ENCODE measurements at regions not wholly inside any gene's neighbourhood (a gene's known extent, or its start where the extent isn't known, plus 50 kb on each side); places are given as distances from the start of the nearest gene placed in this dataset.

GRCh38 chr12:61891632-61892031 is 368.6 kb upstream of the USP15 start:
- H3K4me1 ChIP-seq (ENCODE audit: control insufficient read depth in 2 of 2, insufficient read depth in 2 of 2, low read length in 2 of 2): no peaks in the 10 kb centered on the region
- no peaks in the 10 kb centered on the region for H3K27me3 ChIP-seq (ENCODE audit: control insufficient read depth in 2 of 2, insufficient read depth in 2 of 2, low read length in 2 of 2)
- H3K27ac ChIP-seq (ENCODE audit: low read depth in 2 of 2, low read length in 2 of 2): no peak overlapping the region
- no peaks in the 10 kb centered on the region for H3K9me3 ChIP-seq (ENCODE audit: control insufficient read depth in 2 of 2, low read length in 2 of 2)
- H3K36me3 ChIP-seq (ENCODE audit: control insufficient read depth in 2 of 2, insufficient read depth in 2 of 2, low read length in 2 of 2): no peaks in the 10 kb centered on the region
- H3K9ac ChIP-seq (ENCODE audit: low read depth in 1 of 2, low read length in 2 of 2): no peak overlapping the region
- H3K4me3 ChIP-seq (ENCODE audit: low read length in 2 of 2): no peak overlapping the region

GRCh38 chr12:61894168-61894567 is 366.0 kb upstream of the USP15 start:
- Histone ChIP-seq H3K4me1 (ENCODE audit: control insufficient read depth in 2 of 2, insufficient read depth in 2 of 2, low read length in 2 of 2) (no peaks in the 10 kb centered on the region), H3K27ac (ENCODE audit: low read depth in 2 of 2, low read length in 2 of 2) (no peak overlapping the region), H3K36me3 (ENCODE audit: control insufficient read depth in 2 of 2, insufficient read depth in 2 of 2, low read length in 2 of 2) (no peaks in the 10 kb centered on the region), H3K4me3 (ENCODE audit: low read length in 2 of 2) (no peak overlapping the region), H3K27me3 (ENCODE audit: control insufficient read depth in 2 of 2, insufficient read depth in 2 of 2, low read length in 2 of 2) (no peaks in the 10 kb centered on the region), H3K9me3 (ENCODE audit: control insufficient read depth in 2 of 2, low read length in 2 of 2) (peaks cover 0 to 3% of the 10 kb centered on the region in 2 donors), H3K9ac (ENCODE audit: low read depth in 1 of 2, low read length in 2 of 2) (no peak overlapping the region)

GRCh38 chr12:61896436-61896835 is 363.8 kb upstream of the USP15 start:
- Histone ChIP-seq H3K27me3 (ENCODE audit: control insufficient read depth in 2 of 2, insufficient read depth in 2 of 2, low read length in 2 of 2) (no peaks in the 10 kb centered on the region), H3K27ac (ENCODE audit: low read depth in 2 of 2, low read length in 2 of 2) (no peak overlapping the region), H3K36me3 (ENCODE audit: control insufficient read depth in 2 of 2, insufficient read depth in 2 of 2, low read length in 2 of 2) (no peaks in the 10 kb centered on the region), H3K9ac (ENCODE audit: low read depth in 1 of 2, low read length in 2 of 2) (no peak overlapping the region), H3K4me3 (ENCODE audit: low read length in 2 of 2) (no peak overlapping the region), H3K9me3 (ENCODE audit: control insufficient read depth in 2 of 2, low read length in 2 of 2) (peaks cover 3% of the 10 kb centered on the region in 2 donors), H3K4me1 (ENCODE audit: control insufficient read depth in 2 of 2, insufficient read depth in 2 of 2, low read length in 2 of 2) (no peaks in the 10 kb centered on the region)

- no peaks in the 10 kb centered on the region for H3K36me3 ChIP-seq (ENCODE audit: control insufficient read depth in 2 of 2, insufficient read depth in 2 of 2, low read length in 2 of 2)
- no peak overlapping the region for H3K27ac ChIP-seq (ENCODE audit: low read depth in 2 of 2, low read length in 2 of 2)
- H3K27me3 ChIP-seq (ENCODE audit: control insufficient read depth in 2 of 2, insufficient read depth in 2 of 2, low read length in 2 of 2): no peaks in the 10 kb centered on the region
- peaks cover 3% of the 10 kb centered on the region in 2 donors for H3K9me3 ChIP-seq (ENCODE audit: control insufficient read depth in 2 of 2, low read length in 2 of 2)
- H3K9ac ChIP-seq (ENCODE audit: low read depth in 1 of 2, low read length in 2 of 2): no peak overlapping the region
- H3K4me1 ChIP-seq (ENCODE audit: control insufficient read depth in 2 of 2, insufficient read depth in 2 of 2, low read length in 2 of 2): no peaks in the 10 kb centered on the region
- no peak overlapping the region for H3K4me3 ChIP-seq (ENCODE audit: low read length in 2 of 2)
Observed at GRCh38 chr12:61902403-61902802, 357.8 kb upstream of the USP15 start.

- Histone ChIP-seq H3K4me3 (ENCODE audit: low read length in 2 of 2) (no peak overlapping the region), H3K9me3 (ENCODE audit: control insufficient read depth in 2 of 2, low read length in 2 of 2) (peaks cover 0 to 5% of the 10 kb centered on the region in 2 donors), H3K9ac (ENCODE audit: low read depth in 1 of 2, low read length in 2 of 2) (no peak overlapping the region), H3K27ac (ENCODE audit: low read depth in 2 of 2, low read length in 2 of 2) (no peak overlapping the region), H3K36me3 (ENCODE audit: control insufficient read depth in 2 of 2, insufficient read depth in 2 of 2, low read length in 2 of 2) (no peaks in the 10 kb centered on the region), H3K27me3 (ENCODE audit: control insufficient read depth in 2 of 2, insufficient read depth in 2 of 2, low read length in 2 of 2) (no peaks in the 10 kb centered on the region), H3K4me1 (ENCODE audit: control insufficient read depth in 2 of 2, insufficient read depth in 2 of 2, low read length in 2 of 2) (no peaks in the 10 kb centered on the region)
Observed at GRCh38 chr12:61911113-61911512, 349.1 kb upstream of the USP15 start.

- no peaks in the 10 kb centered on the region for H3K36me3 ChIP-seq (ENCODE audit: control insufficient read depth in 2 of 2, insufficient read depth in 2 of 2, low read length in 2 of 2)
- H3K4me1 ChIP-seq (ENCODE audit: control insufficient read depth in 2 of 2, insufficient read depth in 2 of 2, low read length in 2 of 2): no peaks in the 10 kb centered on the region
- no peaks in the 10 kb centered on the region for H3K27me3 ChIP-seq (ENCODE audit: control insufficient read depth in 2 of 2, insufficient read depth in 2 of 2, low read length in 2 of 2)
- H3K9ac ChIP-seq (ENCODE audit: low read depth in 1 of 2, low read length in 2 of 2): no peak overlapping the region
- peaks cover 0 to 3% of the 10 kb centered on the region in 2 donors for H3K9me3 ChIP-seq (ENCODE audit: control insufficient read depth in 2 of 2, low read length in 2 of 2)
- no peak overlapping the region for H3K4me3 ChIP-seq (ENCODE audit: low read length in 2 of 2)
- H3K27ac ChIP-seq (ENCODE audit: low read depth in 2 of 2, low read length in 2 of 2): no peak overlapping the region
Observed at GRCh38 chr12:61915420-61915819, 344.8 kb upstream of the USP15 start.

- H3K27ac ChIP-seq (ENCODE audit: low read depth in 2 of 2, low read length in 2 of 2): no peak overlapping the region
- H3K9me3 ChIP-seq (ENCODE audit: control insufficient read depth in 2 of 2, low read length in 2 of 2): peaks cover 0 to 3% of the 10 kb centered on the region in 2 donors
Observed at GRCh38 chr12:61916831-61917230, 343.4 kb upstream of the USP15 start.

GRCh38 chr12:61919686-61920085 is 340.5 kb upstream of the USP15 start:
- H3K4me1 ChIP-seq (ENCODE audit: control insufficient read depth in 2 of 2, insufficient read depth in 2 of 2, low read length in 2 of 2): no peaks in the 10 kb centered on the region
- no peak overlapping the region for H3K4me3 ChIP-seq (ENCODE audit: low read length in 2 of 2)
- peaks cover 0 to 3% of the 10 kb centered on the region in 2 donors for H3K9me3 ChIP-seq (ENCODE audit: control insufficient read depth in 2 of 2, low read length in 2 of 2)
- no peak overlapping the region for H3K9ac ChIP-seq (ENCODE audit: low read depth in 1 of 2, low read length in 2 of 2)
- no peak overlapping the region for H3K27ac ChIP-seq (ENCODE audit: low read depth in 2 of 2, low read length in 2 of 2)
- H3K36me3 ChIP-seq (ENCODE audit: control insufficient read depth in 2 of 2, insufficient read depth in 2 of 2, low read length in 2 of 2): no peaks in the 10 kb centered on the region
- H3K27me3 ChIP-seq (ENCODE audit: control insufficient read depth in 2 of 2, insufficient read depth in 2 of 2, low read length in 2 of 2): no peaks in the 10 kb centered on the region

More at GRCh38 chr12:61916831-61917230, 343.4 kb upstream of the USP15 start:
- Histone ChIP-seq H3K4me1 (ENCODE audit: control insufficient read depth in 2 of 2, insufficient read depth in 2 of 2, low read length in 2 of 2) (no peaks in the 10 kb centered on the region), H3K36me3 (ENCODE audit: control insufficient read depth in 2 of 2, insufficient read depth in 2 of 2, low read length in 2 of 2) (no peaks in the 10 kb centered on the region), H3K9ac (ENCODE audit: low read depth in 1 of 2, low read length in 2 of 2) (no peak overlapping the region), H3K4me3 (ENCODE audit: low read length in 2 of 2) (no peak overlapping the region), H3K27me3 (ENCODE audit: control insufficient read depth in 2 of 2, insufficient read depth in 2 of 2, low read length in 2 of 2) (no peaks in the 10 kb centered on the region)

- Histone ChIP-seq H3K36me3 (ENCODE audit: control insufficient read depth in 2 of 2, insufficient read depth in 2 of 2, low read length in 2 of 2) (no peaks in the 10 kb centered on the region), H3K4me3 (ENCODE audit: low read length in 2 of 2) (no peak overlapping the region), H3K27ac (ENCODE audit: low read depth in 2 of 2, low read length in 2 of 2) (no peak overlapping the region), H3K27me3 (ENCODE audit: control insufficient read depth in 2 of 2, insufficient read depth in 2 of 2, low read length in 2 of 2) (no peaks in the 10 kb centered on the region), H3K4me1 (ENCODE audit: control insufficient read depth in 2 of 2, insufficient read depth in 2 of 2, low read length in 2 of 2) (no peaks in the 10 kb centered on the region), H3K9ac (ENCODE audit: low read depth in 1 of 2, low read length in 2 of 2) (no peak overlapping the region), H3K9me3 (ENCODE audit: control insufficient read depth in 2 of 2, low read length in 2 of 2) (peaks cover 0 to 3% of the 10 kb centered on the region in 2 donors)
Observed at GRCh38 chr12:61920230-61920629, 340.0 kb upstream of the USP15 start.

GRCh38 chr12:61923152-61923551 is 337.1 kb upstream of the USP15 start:
- Histone ChIP-seq H3K27me3 (ENCODE audit: control insufficient read depth in 2 of 2, insufficient read depth in 2 of 2, low read length in 2 of 2) (no peaks in the 10 kb centered on the region), H3K36me3 (ENCODE audit: control insufficient read depth in 2 of 2, insufficient read depth in 2 of 2, low read length in 2 of 2) (no peaks in the 10 kb centered on the region), H3K4me1 (ENCODE audit: control insufficient read depth in 2 of 2, insufficient read depth in 2 of 2, low read length in 2 of 2) (no peaks in the 10 kb centered on the region), H3K27ac (ENCODE audit: low read depth in 2 of 2, low read length in 2 of 2) (no peak overlapping the region), H3K4me3 (ENCODE audit: low read length in 2 of 2) (no peak overlapping the region), H3K9me3 (ENCODE audit: control insufficient read depth in 2 of 2, low read length in 2 of 2) (peaks cover 0 to 3% of the 10 kb centered on the region in 2 donors), H3K9ac (ENCODE audit: low read depth in 1 of 2, low read length in 2 of 2) (no peak overlapping the region)

- Histone ChIP-seq H3K9ac (ENCODE audit: low read depth in 1 of 2, low read length in 2 of 2) (no peak overlapping the region), H3K36me3 (ENCODE audit: control insufficient read depth in 2 of 2, insufficient read depth in 2 of 2, low read length in 2 of 2) (no peaks in the 10 kb centered on the region), H3K9me3 (ENCODE audit: control insufficient read depth in 2 of 2, low read length in 2 of 2) (no peaks in the 10 kb centered on the region), H3K27ac (ENCODE audit: low read depth in 2 of 2, low read length in 2 of 2) (no peak overlapping the region), H3K27me3 (ENCODE audit: control insufficient read depth in 2 of 2, insufficient read depth in 2 of 2, low read length in 2 of 2) (no peaks in the 10 kb centered on the region), H3K4me1 (ENCODE audit: control insufficient read depth in 2 of 2, insufficient read depth in 2 of 2, low read length in 2 of 2) (no peaks in the 10 kb centered on the region), H3K4me3 (ENCODE audit: low read length in 2 of 2) (no peak overlapping the region)
Observed at GRCh38 chr12:61934564-61934963, 325.6 kb upstream of the USP15 start.
